ENCODE measurements at regions not wholly inside any gene's neighbourhood (a gene's known extent, or its start where the extent isn't known, plus 50 kb on each side); places are given as distances from the start of the nearest gene placed in this dataset.

- no peak overlapping the region for H3K27ac ChIP-seq
- no peaks in the 10 kb centered on the region for H3K9me3 ChIP-seq (ENCODE audit: severe bottlenecking)
- no peak for TF ChIP-seq CTCF (IDR thresholded peaks at IDR 0.05; ENCODE audit: low read depth, low read length)
- no peaks in the 10 kb centered on the region for H3K36me3 ChIP-seq
- no peak overlapping the region for H3K4me3 ChIP-seq (ENCODE audit: low read depth, low read length)
- no peaks in the 10 kb centered on the region for H3K27me3 ChIP-seq (ENCODE audit: insufficient read depth, low read depth, severe bottlenecking)
- DNase-seq, result no peak
These were observed 526.5 kb downstream of the CCER1 start for GRCh38 chr12:90428465-90428864.

GRCh38 chr12:90423965-90424364 is 531.0 kb downstream of the CCER1 start:
- H3K27ac ChIP-seq, result no peak overlapping the region
- H3K4me3 ChIP-seq (ENCODE audit: low read depth, low read length), result no peak overlapping the region
- no peak for DNase-seq
- H3K36me3 ChIP-seq, result no peaks in the 10 kb centered on the region
- H3K27me3 ChIP-seq (ENCODE audit: insufficient read depth, low read depth, severe bottlenecking), result no peaks in the 10 kb centered on the region
- H3K9me3 ChIP-seq (ENCODE audit: severe bottlenecking), result no peaks in the 10 kb centered on the region
- TF ChIP-seq CTCF (IDR thresholded peaks at IDR 0.05; ENCODE audit: low read depth, low read length), result no peak

GRCh38 chr12:90410962-90411361 is 544.0 kb downstream of the CCER1 start:
- TF ChIP-seq CTCF (IDR thresholded peaks at IDR 0.05; ENCODE audit: low read depth, low read length), result no peak
- Histone ChIP-seq H3K9me3 (ENCODE audit: severe bottlenecking) (no peaks in the 10 kb centered on the region), H3K36me3 (no peaks in the 10 kb centered on the region), H3K4me3 (ENCODE audit: low read depth, low read length) (no peak overlapping the region), H3K27ac (no peak overlapping the region), H3K27me3 (ENCODE audit: insufficient read depth, low read depth, severe bottlenecking) (no peaks in the 10 kb centered on the region)
- no peak for DNase-seq

- DNase-seq, result peak; percentile 61
These were observed 547.1 kb downstream of the CCER1 start for GRCh38 chr12:90407841-90408240.

GRCh38 chr12:90404071-90404470 is 550.9 kb downstream of the CCER1 start:
- peaks cover 3% of the 10 kb centered on the region for H3K9me3 ChIP-seq (ENCODE audit: severe bottlenecking)
- H3K4me3 ChIP-seq (ENCODE audit: low read depth, low read length), result no peak overlapping the region
- no peak overlapping the region for H3K27ac ChIP-seq
- no peaks in the 10 kb centered on the region for H3K36me3 ChIP-seq
- no peaks in the 10 kb centered on the region for H3K27me3 ChIP-seq (ENCODE audit: insufficient read depth, low read depth, severe bottlenecking)
- no peak for TF ChIP-seq CTCF (IDR thresholded peaks at IDR 0.05; ENCODE audit: low read depth, low read length)
- no peak for DNase-seq

More at GRCh38 chr12:90407841-90408240, 547.1 kb downstream of the CCER1 start:
- peak; percentile 30; the same call in 1 of the 2 replicates for TF ChIP-seq CTCF (IDR thresholded peaks at IDR 0.05; ENCODE audit: low read depth, low read length)
- Histone ChIP-seq H3K27ac (no peak overlapping the region), H3K9me3 (ENCODE audit: severe bottlenecking) (no peaks in the 10 kb centered on the region), H3K27me3 (ENCODE audit: insufficient read depth, low read depth, severe bottlenecking) (no peaks in the 10 kb centered on the region), H3K4me3 (ENCODE audit: low read depth, low read length) (no peak overlapping the region), H3K36me3 (no peaks in the 10 kb centered on the region)

GRCh38 chr12:90401185-90401584 is 553.8 kb downstream of the CCER1 start:
- Histone ChIP-seq H3K27me3 (ENCODE audit: insufficient read depth, low read depth, severe bottlenecking) (no peaks in the 10 kb centered on the region), H3K9me3 (ENCODE audit: severe bottlenecking) (peaks cover 11% of the 10 kb centered on the region), H3K36me3 (no peaks in the 10 kb centered on the region), H3K27ac (no peak overlapping the region), H3K4me3 (ENCODE audit: low read depth, low read length) (no peak overlapping the region)
- no peak for DNase-seq
- no peak for TF ChIP-seq CTCF (IDR thresholded peaks at IDR 0.05; ENCODE audit: low read depth, low read length)
